ENCODE measurements at regions not wholly inside any gene's neighbourhood (a gene's known extent, or its start where the extent isn't known, plus 50 kb on each side); places are given as distances from the start of the nearest gene placed in this dataset.

GRCh38 chr10:78366663-78367411 lies 333.2 kb downstream of the RPS24 start:
- no peak for TF ChIP-seq CTCF (IDR thresholded peaks at IDR 0.05; ENCODE audit: low read depth, low read length, missing control alignments)
- DNase-seq (ENCODE audit: extremely low read depth, low read depth) = no peak
- H3K4me3 ChIP-seq (replicated peaks; ENCODE audit: low read depth, low read length) = no peak overlapping the region

GRCh38 chr10:78367751-78368150 lies 334.1 kb downstream of the RPS24 start:
- TF ChIP-seq CTCF (IDR thresholded peaks at IDR 0.05; ENCODE audit: low read depth, low read length, missing control alignments) = no peak
- H3K4me3 ChIP-seq (replicated peaks; ENCODE audit: low read depth, low read length) = no peak overlapping the region
- no peak for DNase-seq (ENCODE audit: extremely low read depth, low read depth)

- no peak for TF ChIP-seq CTCF (IDR thresholded peaks at IDR 0.05; ENCODE audit: low read depth, low read length, missing control alignments)
- DNase-seq (ENCODE audit: extremely low read depth, low read depth) = no peak
- no peak overlapping the region for H3K4me3 ChIP-seq (replicated peaks; ENCODE audit: low read depth, low read length)
Observed at GRCh38 chr10:78371136-78371535, 337.5 kb downstream of the RPS24 start.

GRCh38 chr10:78372806-78373205 lies 339.1 kb downstream of the RPS24 start:
- TF ChIP-seq CTCF (IDR thresholded peaks at IDR 0.05; ENCODE audit: low read depth, low read length, missing control alignments) = no peak
- no peak for DNase-seq (ENCODE audit: extremely low read depth, low read depth)
- H3K4me3 ChIP-seq (replicated peaks; ENCODE audit: low read depth, low read length) = no peak overlapping the region

- no peak overlapping the region for H3K4me3 ChIP-seq (replicated peaks; ENCODE audit: low read depth, low read length)
- DNase-seq (ENCODE audit: extremely low read depth, low read depth) = no peak
- TF ChIP-seq CTCF (IDR thresholded peaks at IDR 0.05; ENCODE audit: low read depth, low read length, missing control alignments) = no peak
Observed at GRCh38 chr10:78374331-78375028, 340.8 kb downstream of the RPS24 start.

GRCh38 chr10:78375854-78376785 lies 342.5 kb downstream of the RPS24 start:
- DNase-seq (ENCODE audit: extremely low read depth, low read depth) = no peak
- no peak overlapping the region for H3K4me3 ChIP-seq (replicated peaks; ENCODE audit: low read depth, low read length)
- TF ChIP-seq CTCF (IDR thresholded peaks at IDR 0.05; ENCODE audit: low read depth, low read length, missing control alignments) = no peak
